Uterus (tissue), 2 donors: ENCODE measurements at regions not wholly inside any gene's neighbourhood (a gene's known extent, or its start where the extent isn't known, plus 50 kb on each side); places are given as distances from the start of the nearest gene placed in this dataset.

Source experiments
- POLR2A ChIP-seq, 2 donors: fragments of 450-650 bp; IDR thresholded peaks; one replicate each; pipeline ENCODE4 v1.6.1; 2016; ENCODE audit warnings: antibody characterized with exemption in 2 of 2, mild to moderate bottlenecking in 1 of 2, moderate library complexity in 1 of 2
- TF ChIP-seq, protein P1 (sequence below), 4 experiments: fragments of 200-600 bp in 2 of 4; fragments of 450-650 bp in 2 of 4; sonication (generic) in 2 of 4; IDR thresholded peaks; one replicate each; pipeline ENCODE4 v1.5.1; 2016 to 2019; ENCODE audit warnings: antibody characterized with exemption in 4 of 4, mild to moderate bottlenecking in 2 of 4, moderate library complexity in 1 of 4

DNA sequence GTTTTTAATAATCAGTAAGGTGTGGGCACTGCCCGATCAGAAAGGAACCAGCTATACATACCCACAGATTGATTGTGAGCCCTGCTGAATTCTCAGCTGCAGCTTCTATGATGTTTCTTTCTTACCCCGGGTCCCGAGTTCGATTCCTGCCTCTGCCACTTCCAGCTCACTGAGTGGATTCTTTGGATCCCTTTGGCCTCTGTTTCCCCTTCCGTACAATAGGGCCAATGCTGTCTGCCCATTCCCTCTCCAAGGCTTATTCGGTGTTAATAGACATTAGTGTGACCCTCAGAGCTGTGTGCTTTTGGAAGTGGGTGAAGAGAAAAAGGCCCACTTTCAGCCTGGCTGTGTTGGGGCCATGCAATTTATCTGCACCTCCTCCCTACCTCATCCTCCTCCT lies 115.8 kb downstream of the IRX5 start:
- TF ChIP-seq, protein P1, sequence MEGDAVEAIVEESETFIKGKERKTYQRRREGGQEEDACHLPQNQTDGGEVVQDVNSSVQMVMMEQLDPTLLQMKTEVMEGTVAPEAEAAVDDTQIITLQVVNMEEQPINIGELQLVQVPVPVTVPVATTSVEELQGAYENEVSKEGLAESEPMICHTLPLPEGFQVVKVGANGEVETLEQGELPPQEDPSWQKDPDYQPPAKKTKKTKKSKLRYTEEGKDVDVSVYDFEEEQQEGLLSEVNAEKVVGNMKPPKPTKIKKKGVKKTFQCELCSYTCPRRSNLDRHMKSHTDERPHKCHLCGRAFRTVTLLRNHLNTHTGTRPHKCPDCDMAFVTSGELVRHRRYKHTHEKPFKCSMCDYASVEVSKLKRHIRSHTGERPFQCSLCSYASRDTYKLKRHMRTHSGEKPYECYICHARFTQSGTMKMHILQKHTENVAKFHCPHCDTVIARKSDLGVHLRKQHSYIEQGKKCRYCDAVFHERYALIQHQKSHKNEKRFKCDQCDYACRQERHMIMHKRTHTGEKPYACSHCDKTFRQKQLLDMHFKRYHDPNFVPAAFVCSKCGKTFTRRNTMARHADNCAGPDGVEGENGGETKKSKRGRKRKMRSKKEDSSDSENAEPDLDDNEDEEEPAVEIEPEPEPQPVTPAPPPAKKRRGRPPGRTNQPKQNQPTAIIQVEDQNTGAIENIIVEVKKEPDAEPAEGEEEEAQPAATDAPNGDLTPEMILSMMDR (IDR thresholded peaks at IDR 0.05), result no peak
- TF ChIP-seq POLR2A (IDR thresholded peaks at IDR 0.05), result no peak
